H9 (cell line): ENCODE measurements at regions not wholly inside any gene's neighbourhood (a gene's known extent, or its start where the extent isn't known, plus 50 kb on each side); places are given as distances from the start of the nearest gene placed in this dataset.

ENCODE experiments used
- DNase-seq: peaks from one replicate; pipeline ENCODE4 v3.0.0-alpha.2; 2017
- H2AFZ ChIP-seq: one replicate; pipeline ENCODE4 v1.6.1; 2013; ENCODE audit warnings: mild to moderate bottlenecking, low read length, control low read depth, moderate library complexity
- H2AK5ac ChIP-seq: 2 replicates; pipeline ENCODE4 v1.6.1; 2013; ENCODE audit warnings: low read length, control low read depth, mixed read lengths; ENCODE audit not compliant: insufficient read length
- H2BK120ac ChIP-seq: one replicate; pipeline ENCODE4 v1.6.1; 2013; ENCODE audit warnings: low read depth, mild to moderate bottlenecking, low read length, control low read depth, inconsistent platforms; ENCODE audit not compliant: poor library complexity, severe bottlenecking
- H2BK12ac ChIP-seq: 2 replicates; pipeline ENCODE4 v1.6.1; 2013; ENCODE audit warnings: low read length, control low read depth, mixed read lengths, low read depth; ENCODE audit not compliant: insufficient read length
- H2BK15ac ChIP-seq: 2 replicates; pipeline ENCODE4 v1.6.1; 2013; ENCODE audit warnings: low read depth, low read length, control low read depth
- H2BK20ac ChIP-seq: one replicate; pipeline ENCODE4 v1.6.1; 2013; ENCODE audit warnings: low read depth, mild to moderate bottlenecking, low read length, control low read depth, inconsistent platforms; ENCODE audit not compliant: poor library complexity, severe bottlenecking
- H2BK5ac ChIP-seq: 2 replicates; pipeline ENCODE4 v1.6.1; 2013; ENCODE audit warnings: low read length, control low read depth, mixed read lengths; ENCODE audit not compliant: insufficient read length
- H3K14ac ChIP-seq: 2 replicates; pipeline ENCODE4 v1.6.1; 2013; ENCODE audit warnings: low read length, control low read depth; ENCODE audit not compliant: insufficient read depth
- H3K18ac ChIP-seq: 2 replicates; pipeline ENCODE4 v1.6.1; 2013; ENCODE audit warnings: low read depth, mild to moderate bottlenecking, mixed read lengths, low read length, control low read depth; ENCODE audit not compliant: insufficient read length
- H3K23ac ChIP-seq: 2 replicates; pipeline ENCODE4 v1.6.1; 2013; ENCODE audit warnings: low read length, control low read depth, mixed read lengths, low read depth; ENCODE audit not compliant: insufficient read length
- H3K23me2 ChIP-seq: 2 replicates; pipeline ENCODE4 v1.6.1; 2013; ENCODE audit warnings: low read depth, mild to moderate bottlenecking, mixed read lengths, low read length, control low read depth; ENCODE audit not compliant: insufficient read length, poor library complexity, severe bottlenecking
- H3K27ac ChIP-seq: 2 replicates; pipeline ENCODE4 v1.5.1; 2013; ENCODE audit warnings: low read length, control low read depth, mixed read lengths, low read depth; ENCODE audit not compliant: insufficient read length
- H3K27me3 ChIP-seq: 2 replicates; pipeline ENCODE4 v1.6.1; 2013; ENCODE audit warnings: low read length, control low read depth, inconsistent platforms; ENCODE audit not compliant: insufficient read depth
- H3K4ac ChIP-seq: 2 replicates; pipeline ENCODE4 v1.6.1; 2013; ENCODE audit warnings: low read depth, mild to moderate bottlenecking, control low read depth, inconsistent platforms, low read length, moderate library complexity
- H3K4me1 ChIP-seq: 2 replicates; pipeline ENCODE4 v1.6.1; 2013; ENCODE audit warnings: low read length, control low read depth, inconsistent platforms; ENCODE audit not compliant: insufficient read depth
- H3K4me2 ChIP-seq: 2 replicates; pipeline ENCODE4 v1.6.1; 2013; ENCODE audit warnings: low read length, control low read depth, mixed read lengths; ENCODE audit not compliant: insufficient read length, insufficient read depth
- H3K56ac ChIP-seq: 2 replicates; pipeline ENCODE4 v1.6.1; 2013; ENCODE audit warnings: low read depth, mild to moderate bottlenecking, mixed read lengths, low read length, control low read depth; ENCODE audit not compliant: insufficient read length
- H3K79me1 ChIP-seq: 2 replicates; pipeline ENCODE4 v1.6.1; 2013; ENCODE audit warnings: low read depth, mild to moderate bottlenecking, moderate library complexity, low read length, control low read depth, inconsistent platforms; ENCODE audit not compliant: insufficient read depth, poor library complexity, severe bottlenecking
- H3K79me2 ChIP-seq: 2 replicates; pipeline ENCODE4 v1.6.1; 2013; ENCODE audit warnings: low read length, control low read depth, inconsistent platforms; ENCODE audit not compliant: insufficient read depth
- H3K9ac ChIP-seq: 2 replicates; pipeline ENCODE4 v1.6.1; 2013; ENCODE audit warnings: low read length, control low read depth, mixed read lengths; ENCODE audit not compliant: insufficient read length; ENCODE audit errors: extremely low read depth
- H3K9me3 ChIP-seq: one replicate; pipeline ENCODE4 v1.6.1; 2013; ENCODE audit warnings: low read depth, low read length, inconsistent platforms; ENCODE audit not compliant: control insufficient read depth
- H3T11ph ChIP-seq: one replicate; pipeline ENCODE4 v1.6.1; 2013; ENCODE audit warnings: mild to moderate bottlenecking, low read length, control low read depth, inconsistent platforms
- H4K20me1 ChIP-seq: one replicate; pipeline ENCODE4 v1.6.1; 2013; ENCODE audit not compliant: control insufficient read depth, insufficient read length, insufficient read depth
- H4K5ac ChIP-seq: 2 replicates; pipeline ENCODE4 v1.6.1; 2013; ENCODE audit warnings: low read depth, mild to moderate bottlenecking, mixed read lengths, low read length, control low read depth; ENCODE audit not compliant: insufficient read length
- H4K8ac ChIP-seq: replicated peaks from 2 replicates; pipeline ENCODE4 v1.6.1; 2013; ENCODE audit warnings: low read length, control low read depth, mixed read lengths, low read depth; ENCODE audit not compliant: insufficient read length
- H4K91ac ChIP-seq: 2 replicates; pipeline ENCODE4 v1.6.1; 2013; ENCODE audit warnings: low read depth, mild to moderate bottlenecking, moderate library complexity, mixed read lengths, low read length, control low read depth; ENCODE audit not compliant: insufficient read length
- H3K27ac Mint-ChIP-seq, 3 experiments: 2 replicates in 2 of 3; 3 replicates in 1 of 3; pipeline ENCODE4 v1.8.0; 2020 to 2021; ENCODE audit warnings: mixed read lengths in 3 of 3, mild to moderate bottlenecking in 1 of 3, moderate library complexity in 1 of 3
- H3K27me3 Mint-ChIP-seq: 2 replicates; pipeline ENCODE4 v1.8.0; 2021; ENCODE audit warnings: low read depth, mild to moderate bottlenecking, moderate library complexity, mixed read lengths
- H3K36me3 Mint-ChIP-seq, 3 experiments: 2 replicates in 2 of 3; 3 replicates in 1 of 3; pipeline ENCODE4 v1.8.0; 2020 to 2021; ENCODE audit warnings: low read depth in 3 of 3, mixed read lengths in 3 of 3; ENCODE audit not compliant: insufficient read depth in 1 of 3
- H3K4me1 Mint-ChIP-seq, 2 experiments: 2 replicates each; pipeline ENCODE4 v1.8.0; 2020; ENCODE audit warnings: mixed read lengths in 2 of 2
- H3K4me3 Mint-ChIP-seq, 2 experiments: 2 replicates in 1 of 2; 3 replicates in 1 of 2; pipeline ENCODE4 v1.8.0; 2020 to 2021; ENCODE audit warnings: mild to moderate bottlenecking in 2 of 2, mixed read lengths in 2 of 2, moderate library complexity in 1 of 2
- H3K9me3 Mint-ChIP-seq, 2 experiments: 2 replicates in 1 of 2; 3 replicates in 1 of 2; pipeline ENCODE4 v1.8.0; 2020; ENCODE audit warnings: mild to moderate bottlenecking in 2 of 2, mixed read lengths in 2 of 2, moderate library complexity in 1 of 2
- WGBS: extraction: QIAGEN DNeasy Blood & Tissue Kit; methylation state at CpG from one replicate; pipeline ENCODE4 v1.1.7; 2013; ENCODE audit warnings: missing lambda C conversion rate, low lambda C conversion rate, mixed read lengths; ENCODE audit not compliant: insufficient read length; ENCODE audit errors: extremely low coverage; 5-methylcytosine and 5-hydroxymethylcytosine counted together
- TF ChIP-seq, protein P1 (sequence below): fragments of 200-600 bp; sonication (generic); conservative IDR thresholded peaks from 3 replicates; pipeline ENCODE4 v1.8.0; 2021; ENCODE audit warnings: antibody characterized with exemption, mild to moderate bottlenecking

DNA sequence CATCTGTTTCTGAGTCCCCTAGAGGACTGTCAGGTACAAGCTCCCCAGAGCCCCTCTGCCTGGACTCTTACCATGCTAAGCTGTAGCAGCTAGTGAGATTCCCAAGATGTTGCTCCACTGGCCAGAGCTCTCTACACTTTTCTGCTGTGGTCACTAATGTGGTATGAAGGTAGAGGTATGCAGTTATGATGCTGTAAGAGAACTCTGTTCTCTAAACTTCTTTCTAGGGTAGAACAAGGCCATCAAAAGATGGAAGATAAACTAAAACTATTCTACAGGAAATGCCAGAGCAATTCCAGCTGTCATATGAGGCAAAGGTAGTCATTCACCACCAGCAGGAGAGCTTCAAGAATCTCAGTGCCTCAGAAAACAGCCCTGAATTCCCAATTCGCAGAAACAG lies 517.4 kb upstream of the ARRDC4 start:
- Histone ChIP-seq H3K79me2 (no peaks in the 10 kb centered on the region), H2AK5ac (no peak overlapping the region), H3K27ac (no peak overlapping the region), H2AFZ (no peak overlapping the region), H3T11ph (no peak overlapping the region), H3K9me3 (no peaks in the 10 kb centered on the region), H3K9ac (no peak overlapping the region), H4K91ac (no peak overlapping the region), H4K20me1 (no peaks in the 10 kb centered on the region), H2BK12ac (no peak overlapping the region), H3K18ac (no peak overlapping the region), H2BK5ac (no peak overlapping the region), H2BK120ac (no peak overlapping the region), H3K14ac (no peak overlapping the region), H3K79me1 (no peaks in the 10 kb centered on the region), H3K23ac (no peak overlapping the region), H3K27me3 (no peaks in the 10 kb centered on the region), H4K8ac (no peak overlapping the region), H3K4ac (no peak overlapping the region), H2BK15ac (no peak overlapping the region), H2BK20ac (no peak overlapping the region), H3K4me2 (no peak overlapping the region), H3K23me2 (no peaks in the 10 kb centered on the region), H4K5ac (no peak overlapping the region), H3K56ac (no peak overlapping the region), H3K4me1 (no peaks in the 10 kb centered on the region)
- Mint-ChIP-seq H3K9me3 (peaks cover 0 to 11% of the 10 kb centered on the region in 2 experiments; a peak in 2 of 5 replicates), H3K27me3 (no peaks in the 10 kb centered on the region), H3K36me3 (peaks cover 0 to 5% (median 0%) of the 10 kb centered on the region in 3 experiments; a peak in 2 of 7 replicates), H3K27ac (no peak overlapping the region; a peak in 1 of 7 replicates), H3K4me1 (no peaks in the 10 kb centered on the region), H3K4me3 (no peak overlapping the region)
- DNase-seq: no peak
- TF ChIP-seq, protein P1, sequence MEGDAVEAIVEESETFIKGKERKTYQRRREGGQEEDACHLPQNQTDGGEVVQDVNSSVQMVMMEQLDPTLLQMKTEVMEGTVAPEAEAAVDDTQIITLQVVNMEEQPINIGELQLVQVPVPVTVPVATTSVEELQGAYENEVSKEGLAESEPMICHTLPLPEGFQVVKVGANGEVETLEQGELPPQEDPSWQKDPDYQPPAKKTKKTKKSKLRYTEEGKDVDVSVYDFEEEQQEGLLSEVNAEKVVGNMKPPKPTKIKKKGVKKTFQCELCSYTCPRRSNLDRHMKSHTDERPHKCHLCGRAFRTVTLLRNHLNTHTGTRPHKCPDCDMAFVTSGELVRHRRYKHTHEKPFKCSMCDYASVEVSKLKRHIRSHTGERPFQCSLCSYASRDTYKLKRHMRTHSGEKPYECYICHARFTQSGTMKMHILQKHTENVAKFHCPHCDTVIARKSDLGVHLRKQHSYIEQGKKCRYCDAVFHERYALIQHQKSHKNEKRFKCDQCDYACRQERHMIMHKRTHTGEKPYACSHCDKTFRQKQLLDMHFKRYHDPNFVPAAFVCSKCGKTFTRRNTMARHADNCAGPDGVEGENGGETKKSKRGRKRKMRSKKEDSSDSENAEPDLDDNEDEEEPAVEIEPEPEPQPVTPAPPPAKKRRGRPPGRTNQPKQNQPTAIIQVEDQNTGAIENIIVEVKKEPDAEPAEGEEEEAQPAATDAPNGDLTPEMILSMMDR: no peak
- WGBS: no CpG with 5 or more reads among the region's 1 CpG
